Fibroblast of lung (primary cell): ENCODE measurements at regions not wholly inside any gene's neighbourhood (a gene's known extent, or its start where the extent isn't known, plus 50 kb on each side); places are given as distances from the start of the nearest gene placed in this dataset.

Source experiments
- DNase-seq, 2 donors: peaks; one replicate each; pipeline versions ENCODE4 v3.0.0 to v3.0.0-alpha.2; 2010; ENCODE audit warnings: low read depth in 2 of 2
- H2AFZ ChIP-seq: 2 replicates; pipeline ENCODE4 v1.5.1; 2012; ENCODE audit warnings: low read length, control low read depth, inconsistent platforms
- H3K27ac ChIP-seq: 2 replicates; pipeline ENCODE4 v1.5.1; 2011; ENCODE audit warnings: low read length, control low read depth; ENCODE audit not compliant: insufficient read depth
- H3K27me3 ChIP-seq: 2 replicates; pipeline ENCODE4 v1.5.1; 2011; ENCODE audit warnings: mild to moderate bottlenecking, low read length; ENCODE audit not compliant: control insufficient read depth, insufficient read depth
- H3K36me3 ChIP-seq: 2 replicates; pipeline ENCODE4 v1.5.1; 2011; ENCODE audit warnings: low read length; ENCODE audit not compliant: control insufficient read depth, insufficient read depth
- H3K4me1 ChIP-seq: 2 replicates; pipeline ENCODE4 v1.5.1; 2011; ENCODE audit warnings: low read length; ENCODE audit not compliant: control insufficient read depth, insufficient read depth; ENCODE audit errors: extremely low read depth
- H3K4me2 ChIP-seq: 2 replicates; pipeline ENCODE4 v1.5.1; 2011; ENCODE audit warnings: low read length, control low read depth; ENCODE audit not compliant: insufficient read depth; ENCODE audit errors: extremely low read depth
- H3K4me3 ChIP-seq, 4 experiments: fragments of 200-600 bp in 1 of 4; sonication (generic) in 1 of 4; replicated peaks in 1 of 4; 2 replicates each; pipeline ENCODE4 v1.5.1; 2011 to 2016; ENCODE audit warnings: low read length in 4 of 4, low read depth in 3 of 4, mild to moderate bottlenecking in 3 of 4, control low read depth in 2 of 4, inconsistent platforms in 1 of 4, mixed read lengths in 1 of 4; ENCODE audit not compliant: insufficient read depth in 1 of 4; ENCODE audit errors: control extremely low read depth in 1 of 4
- H3K79me2 ChIP-seq: 2 replicates; pipeline ENCODE4 v1.5.1; 2012; ENCODE audit warnings: mild to moderate bottlenecking, low read length, inconsistent platforms; ENCODE audit not compliant: control insufficient read depth, insufficient read depth
- H3K9ac ChIP-seq: 2 replicates; pipeline ENCODE4 v1.5.1; 2011; ENCODE audit warnings: mild to moderate bottlenecking, low read length, control low read depth; ENCODE audit not compliant: insufficient read depth
- H3K9me3 ChIP-seq: 2 replicates; pipeline ENCODE4 v1.5.1; 2012; ENCODE audit warnings: low read depth, low read length; ENCODE audit not compliant: control insufficient read depth, insufficient read depth
- H4K20me1 ChIP-seq: 2 replicates; pipeline ENCODE4 v1.5.1; 2011; ENCODE audit warnings: low read length; ENCODE audit not compliant: control insufficient read depth, insufficient read depth; ENCODE audit errors: extremely low read depth
- CTCF ChIP-seq, 2 donors: IDR thresholded peaks in 1 of 2; conservative IDR thresholded peaks in 1 of 2; 1 replicate in 1 of 2; 2 replicates in 1 of 2; pipeline ENCODE4 v1.5.1; 2011 to 2012; ENCODE audit warnings: low read length in 2 of 2, control low read depth in 1 of 2, inconsistent platforms in 1 of 2, low read depth in 1 of 2, mild to moderate bottlenecking in 1 of 2
- EZH2 ChIP-seq: IDR thresholded peaks from 2 replicates; pipeline ENCODE4 v1.5.1; 2012; ENCODE audit warnings: low read length, control low read depth, mild to moderate bottlenecking; ENCODE audit errors: missing control alignments

GRCh38 chr10:62734781-62735463, 69.6 kb upstream of the ADO start:
- DNase-seq = no peak
- no peak overlapping the region for H3K4me2 ChIP-seq
- no peaks in the 10 kb centered on the region for H3K36me3 ChIP-seq
- no peak for TF ChIP-seq EZH2
- no peak for TF ChIP-seq CTCF (conservative IDR thresholded peaks at IDR 0.05 in 1 of 2, IDR thresholded peaks at IDR 0.05 in 1 of 2; ENCODE audit: low read depth in 1 of 2, low read length in 2 of 2)
- no peak overlapping the region for H3K27ac ChIP-seq
- no peaks in the 10 kb centered on the region for H3K79me2 ChIP-seq
- no peak overlapping the region for H3K9ac ChIP-seq
- no peaks in the 10 kb centered on the region for H4K20me1 ChIP-seq
- H3K9me3 ChIP-seq = no peaks in the 10 kb centered on the region
- H3K27me3 ChIP-seq = no peaks in the 10 kb centered on the region
- no peak overlapping the region for H2AFZ ChIP-seq
- no peaks in the 10 kb centered on the region for H3K4me1 ChIP-seq
- no peak overlapping the region for H3K4me3 ChIP-seq

GRCh38 chr10:62735464-62736167, 68.9 kb upstream of the ADO start:
- Histone ChIP-seq H3K27me3 (no peaks in the 10 kb centered on the region), H3K4me3 (no peak overlapping the region), H3K9me3 (no peaks in the 10 kb centered on the region), H3K79me2 (no peaks in the 10 kb centered on the region), H3K27ac (no peak overlapping the region), H3K4me2 (no peak overlapping the region), H3K4me1 (no peaks in the 10 kb centered on the region), H3K9ac (no peak overlapping the region), H2AFZ (no peak overlapping the region), H4K20me1 (no peaks in the 10 kb centered on the region), H3K36me3 (no peaks in the 10 kb centered on the region)
- TF ChIP-seq CTCF (conservative IDR thresholded peaks at IDR 0.05 in 1 of 2, IDR thresholded peaks at IDR 0.05 in 1 of 2; ENCODE audit: low read depth in 1 of 2, low read length in 2 of 2) (no peak), EZH2 (no peak)
- DNase-seq = peak; percentile 70 to 79

GRCh38 chr10:62736168-62736546, 68.4 kb upstream of the ADO start:
- TF ChIP-seq CTCF (conservative IDR thresholded peaks at IDR 0.05 in 1 of 2, IDR thresholded peaks at IDR 0.05 in 1 of 2; ENCODE audit: low read depth in 1 of 2, low read length in 2 of 2) (no peak), EZH2 (no peak)
- Histone ChIP-seq H3K4me2 (no peak overlapping the region), H3K9me3 (no peaks in the 10 kb centered on the region), H2AFZ (no peak overlapping the region), H3K79me2 (no peaks in the 10 kb centered on the region), H3K27ac (no peak overlapping the region), H3K36me3 (no peaks in the 10 kb centered on the region), H3K9ac (no peak overlapping the region), H3K4me3 (no peak overlapping the region), H3K27me3 (no peaks in the 10 kb centered on the region), H4K20me1 (no peaks in the 10 kb centered on the region), H3K4me1 (no peaks in the 10 kb centered on the region)
- no peak for DNase-seq
